Panc1 (cell line): ENCODE measurements at regions not wholly inside any gene's neighbourhood (a gene's known extent, or its start where the extent isn't known, plus 50 kb on each side); places are given as distances from the start of the nearest gene placed in this dataset.

Experiments used
- ATAC-seq: fragments of 200-7000 bp; cut with Tn5 transposase; 2 replicates; pipeline ENCODE4 v1.9.1; 2020; ENCODE audit warnings: mild to moderate bottlenecking, moderate library complexity
- BruUV-seq: library from RNA; stranded (reverse); fragments of 400-500 nt; replicated peaks from 2 replicates; lab custom pipeline; 2021; lab: Mats Ljungman, UMichigan
- CTCF ChIA-PET: fragments of 300-600 bp; sonication (Branson Sonifier 250); formaldehyde crosslinking; loops from one replicate; lab custom pipeline; 2022; ENCODE audit warnings: antibody characterized with exemption; lab: Charles Lee
- POLR2A ChIA-PET: fragments of 300-600 bp; sonication (Branson Sonifier 250); formaldehyde crosslinking; loops from one replicate; lab custom pipeline; 2022; ENCODE audit warnings: antibody characterized with exemption; lab: Charles Lee
- DNase-seq: peaks from one replicate; pipeline ENCODE4 v3.0.0-alpha.2; 2010; ENCODE audit warnings: low read depth, low spot score
- H3K27ac ChIP-seq: 2 replicates; pipeline ENCODE4 v1.5.1; 2011; ENCODE audit warnings: mild to moderate bottlenecking, low read length, inconsistent platforms
- H3K27me3 ChIP-seq: fragments of 200-500 bp; sonication (Bioruptor generic); 2 replicates; pipeline ENCODE4 v1.6.0; 2014; ENCODE audit warnings: low read length, inconsistent platforms; ENCODE audit not compliant: control insufficient read depth, insufficient read depth
- H3K36me3 ChIP-seq: fragments of 200-500 bp; sonication (Bioruptor generic); 2 replicates; pipeline ENCODE4 v1.5.1; 2014; ENCODE audit warnings: inconsistent platforms, mild to moderate bottlenecking, low read length, moderate library complexity; ENCODE audit not compliant: control insufficient read depth, insufficient read depth
- H3K4me1 ChIP-seq: 2 replicates; pipeline ENCODE4 v1.5.1; 2011; ENCODE audit warnings: inconsistent platforms, mild to moderate bottlenecking, low read length, moderate library complexity; ENCODE audit not compliant: control insufficient read depth, insufficient read depth
- H3K4me3 ChIP-seq, 2 experiments: 2 replicates each; pipeline ENCODE4 v1.5.1; 2011 to 2012; ENCODE audit warnings: low read depth in 2 of 2, low read length in 2 of 2, mild to moderate bottlenecking in 2 of 2, inconsistent platforms in 1 of 2, moderate library complexity in 1 of 2
- H3K9me3 ChIP-seq: fragments of 200-500 bp; sonication (Bioruptor generic); 2 replicates; pipeline ENCODE4 v1.5.1; 2014; ENCODE audit warnings: low read depth, mild to moderate bottlenecking, inconsistent platforms, low read length, moderate library complexity; ENCODE audit not compliant: control insufficient read depth, insufficient read depth
- CTCF ChIP-seq: fragments of 450-650 bp; IDR thresholded peaks from 2 replicates; pipeline ENCODE4 v1.5.1; 2017; ENCODE audit warnings: mild to moderate bottlenecking
- POLR2AphosphoS5 ChIP-seq: IDR thresholded peaks from 2 replicates; pipeline ENCODE4 v1.6.1; 2012; ENCODE audit warnings: mild to moderate bottlenecking, low read depth, low read length, moderate library complexity
- REST ChIP-seq, 2 experiments: IDR thresholded peaks; 2 replicates each; pipeline ENCODE4 v1.6.1; 2011 to 2012; ENCODE audit warnings: low read depth in 2 of 2, control low read depth in 1 of 2, low read length in 1 of 2, mild to moderate bottlenecking in 1 of 2, moderate library complexity in 1 of 2; ENCODE audit not compliant: insufficient read depth in 1 of 2
- SIN3A ChIP-seq: IDR thresholded peaks from 2 replicates; pipeline ENCODE4 v1.6.1; 2012; ENCODE audit warnings: low read depth, mild to moderate bottlenecking, low read length, moderate library complexity, borderline replicate concordance; ENCODE audit not compliant: insufficient read depth
- TCF7L2 ChIP-seq: IDR thresholded peaks from 2 replicates; pipeline ENCODE4 v1.6.1; 2011; ENCODE audit warnings: mild to moderate bottlenecking, low read depth, low read length, inconsistent platforms
- in situ Hi-C: cut with HindIII; loops from 2 replicates; pipeline ENCODE4 v1.10.0; 2016; ENCODE audit warnings: low sequenced_read_pairs, low pct_unique_long_range_greater_than_20kb
- intact Hi-C: fragments of 100-400 bp; cut with micrococcal nuclease; formaldehyde crosslinking; loops from one replicate; pipeline ENCODE4 v1.10.0; 2022; ENCODE audit not compliant: unreplicated experiment

- no peaks in the 10 kb centered on the region for H3K4me1 ChIP-seq
- no peak overlapping the region for H3K27ac ChIP-seq
- in situ Hi-C loops (no loop called here), intact Hi-C loops (no loop called here)
- ChIA-PET CTCF (no interaction called here), POLR2A (interaction anchor here (0.6 kb wide), 1 partner anchor 994 kb away, joined by 4 read pairs; no protein-coding TSS in a partner anchor)
- peaks cover 6% of the 10 kb centered on the region; the same call in 1 of the 2 replicates for H3K9me3 ChIP-seq
- no peak for TF ChIP-seq REST (IDR thresholded peaks at IDR 0.05; ENCODE audit: insufficient read depth in 1 of 2, low read depth in 2 of 2, low read length in 1 of 2)
- TF ChIP-seq SIN3A = no peak
- TF ChIP-seq POLR2AphosphoS5 = no peak
- no peak for TF ChIP-seq TCF7L2
- DNase-seq (no peak), ATAC-seq (no peak)
- no TSS peak for BruUV-seq
- H3K4me3 ChIP-seq = no peak overlapping the region
- no peaks in the 10 kb centered on the region for H3K36me3 ChIP-seq
- H3K27me3 ChIP-seq = no peaks in the 10 kb centered on the region
Measured at GRCh38 chr3:178306432-178307115, 229.7 kb upstream of the KCNMB2 start.

GRCh38 chr3:178308771-178309170 lies 227.5 kb upstream of the KCNMB2 start:
- TF ChIP-seq REST (IDR thresholded peaks at IDR 0.05; ENCODE audit: insufficient read depth in 1 of 2, low read depth in 2 of 2, low read length in 1 of 2) (no peak), POLR2AphosphoS5 (no peak), SIN3A (no peak), TCF7L2 (no peak), CTCF (no peak)
- CTCF ChIA-PET = no interaction called here
- H3K27me3 ChIP-seq = no peaks in the 10 kb centered on the region
- no peak for DNase-seq
- no peaks in the 10 kb centered on the region for H3K36me3 ChIP-seq
- H3K4me3 ChIP-seq = no peak overlapping the region
- in situ Hi-C loops (no loop called here), intact Hi-C loops (no loop called here)
- POLR2A ChIA-PET = interaction anchor here (0.6 kb wide), 1 partner anchor 126 kb away, joined by 3 read pairs; no protein-coding TSS in a partner anchor
- no peaks in the 10 kb centered on the region for H3K4me1 ChIP-seq
- ATAC-seq = no peak
- H3K27ac ChIP-seq = no peak overlapping the region
- BruUV-seq = no TSS peak
- peaks cover 6% of the 10 kb centered on the region; the same call in 1 of the 2 replicates for H3K9me3 ChIP-seq
